H4 (cell line): ENCODE measurements at regions not wholly inside any gene's neighbourhood (a gene's known extent, or its start where the extent isn't known, plus 50 kb on each side); places are given as distances from the start of the nearest gene placed in this dataset.

ENCODE experiments used
- DNase-seq: peaks from one replicate; pipeline ENCODE4 v3.0.0-alpha.2; 2015; ENCODE audit warnings: low spot score

- DNase-seq, result no peak
These were observed 91.3 kb upstream of the HEY2 start for GRCh38 chr6:125658136-125658535.

GRCh38 chr6:125658759-125659431 lies 90.5 kb upstream of the HEY2 start:
- DNase-seq, result peak; percentile 93

GRCh38 chr6:125659887-125660286 lies 89.5 kb upstream of the HEY2 start:
- DNase-seq, result no peak

GRCh38 chr6:125662296-125662695 lies 87.1 kb upstream of the HEY2 start:
- no peak for DNase-seq

GRCh38 chr6:125665295-125665814 lies 84.1 kb upstream of the HEY2 start:
- no peak for DNase-seq

GRCh38 chr6:125667326-125667725 lies 82.1 kb upstream of the HEY2 start:
- DNase-seq, result no peak

- DNase-seq, result no peak
These were observed 81.4 kb upstream of the HEY2 start for GRCh38 chr6:125668071-125668470.

- DNase-seq, result no peak
These were observed 78.9 kb upstream of the HEY2 start for GRCh38 chr6:125670568-125670967.

- no peak for DNase-seq
These were observed 78.1 kb upstream of the HEY2 start for GRCh38 chr6:125671323-125671722.

- DNase-seq, result no peak
These were observed 75.2 kb upstream of the HEY2 start for GRCh38 chr6:125674230-125674629.

- DNase-seq, result no peak
These were observed 70.8 kb upstream of the HEY2 start for GRCh38 chr6:125678601-125679000.

- DNase-seq, result no peak
These were observed 70.3 kb upstream of the HEY2 start for GRCh38 chr6:125679128-125679527.

GRCh38 chr6:125679651-125680050 lies 69.8 kb upstream of the HEY2 start:
- DNase-seq, result no peak

GRCh38 chr6:125682939-125683338 lies 66.5 kb upstream of the HEY2 start:
- DNase-seq, result no peak

GRCh38 chr6:125688138-125688537 lies 61.3 kb upstream of the HEY2 start:
- no peak for DNase-seq

GRCh38 chr6:125693480-125693879 lies 56.0 kb upstream of the HEY2 start:
- DNase-seq, result no peak

- DNase-seq, result no peak
These were observed 49.8 kb upstream of the HEY2 start for GRCh38 chr6:125699591-125699990.
